Fibroblast of mammary gland (primary cell): ENCODE measurements at regions not wholly inside any gene's neighbourhood (a gene's known extent, or its start where the extent isn't known, plus 50 kb on each side); places are given as distances from the start of the nearest gene placed in this dataset.

ENCODE experiments used
- DNase-seq: peaks from one replicate; pipeline ENCODE4 v3.0.0-alpha.2; 2010; ENCODE audit warnings: low read depth
- H3K4me3 ChIP-seq: 2 replicates; pipeline ENCODE4 v1.5.1; 2011; ENCODE audit warnings: low read depth, mild to moderate bottlenecking, low read length, moderate library complexity; ENCODE audit not compliant: control insufficient read depth
- TF ChIP-seq, protein P1 (sequence below): conservative IDR thresholded peaks from 2 replicates; pipeline ENCODE4 v1.5.1; 2011; ENCODE audit warnings: low read depth, low read length, inconsistent platforms; ENCODE audit not compliant: control insufficient read depth, insufficient read depth

DNA sequence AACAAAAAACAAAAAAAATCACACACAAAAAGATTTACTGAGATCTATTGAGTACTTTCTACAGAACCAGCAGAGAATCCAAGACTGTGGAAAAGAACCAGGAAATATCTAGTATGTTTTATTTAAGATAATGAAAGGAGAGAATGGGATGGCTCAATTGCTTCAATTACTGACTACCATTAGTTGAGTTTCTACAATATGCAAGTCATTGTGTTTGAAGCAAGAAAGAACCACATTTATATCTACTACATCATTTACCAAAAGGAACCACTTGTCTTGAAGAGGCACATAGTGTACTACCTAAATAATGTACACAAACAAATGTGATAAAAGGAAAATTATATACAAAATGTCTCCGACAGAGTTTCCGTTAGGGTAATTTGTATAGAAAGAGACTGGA lies 325.9 kb upstream of the TNC start:
- TF ChIP-seq, protein P1, sequence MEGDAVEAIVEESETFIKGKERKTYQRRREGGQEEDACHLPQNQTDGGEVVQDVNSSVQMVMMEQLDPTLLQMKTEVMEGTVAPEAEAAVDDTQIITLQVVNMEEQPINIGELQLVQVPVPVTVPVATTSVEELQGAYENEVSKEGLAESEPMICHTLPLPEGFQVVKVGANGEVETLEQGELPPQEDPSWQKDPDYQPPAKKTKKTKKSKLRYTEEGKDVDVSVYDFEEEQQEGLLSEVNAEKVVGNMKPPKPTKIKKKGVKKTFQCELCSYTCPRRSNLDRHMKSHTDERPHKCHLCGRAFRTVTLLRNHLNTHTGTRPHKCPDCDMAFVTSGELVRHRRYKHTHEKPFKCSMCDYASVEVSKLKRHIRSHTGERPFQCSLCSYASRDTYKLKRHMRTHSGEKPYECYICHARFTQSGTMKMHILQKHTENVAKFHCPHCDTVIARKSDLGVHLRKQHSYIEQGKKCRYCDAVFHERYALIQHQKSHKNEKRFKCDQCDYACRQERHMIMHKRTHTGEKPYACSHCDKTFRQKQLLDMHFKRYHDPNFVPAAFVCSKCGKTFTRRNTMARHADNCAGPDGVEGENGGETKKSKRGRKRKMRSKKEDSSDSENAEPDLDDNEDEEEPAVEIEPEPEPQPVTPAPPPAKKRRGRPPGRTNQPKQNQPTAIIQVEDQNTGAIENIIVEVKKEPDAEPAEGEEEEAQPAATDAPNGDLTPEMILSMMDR, result no peak
- H3K4me3 ChIP-seq, result no peak overlapping the region
- DNase-seq, result no peak

DNA sequence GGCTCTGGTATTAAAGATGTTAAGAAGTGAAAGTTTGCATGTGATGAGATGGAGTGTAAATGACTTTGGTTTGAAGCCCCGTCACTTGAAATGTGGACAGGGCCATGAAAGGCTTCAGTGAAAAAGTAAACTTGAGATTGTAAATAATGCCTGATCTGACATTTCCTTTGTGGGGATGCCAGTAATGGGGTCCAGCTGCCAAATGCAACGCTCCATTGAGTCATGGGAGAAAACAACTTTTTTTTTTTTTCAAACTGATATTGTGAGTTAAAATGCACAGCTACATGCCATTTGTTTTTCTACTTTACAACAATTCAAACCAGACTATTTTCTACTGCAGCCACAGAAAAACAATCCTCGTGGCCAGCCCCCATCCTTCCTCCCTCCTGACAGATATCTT lies 327.0 kb upstream of the TNC start:
- TF ChIP-seq, protein P1, result no peak
- DNase-seq, result peak; percentile 14
- H3K4me3 ChIP-seq, result no peak overlapping the region

DNA sequence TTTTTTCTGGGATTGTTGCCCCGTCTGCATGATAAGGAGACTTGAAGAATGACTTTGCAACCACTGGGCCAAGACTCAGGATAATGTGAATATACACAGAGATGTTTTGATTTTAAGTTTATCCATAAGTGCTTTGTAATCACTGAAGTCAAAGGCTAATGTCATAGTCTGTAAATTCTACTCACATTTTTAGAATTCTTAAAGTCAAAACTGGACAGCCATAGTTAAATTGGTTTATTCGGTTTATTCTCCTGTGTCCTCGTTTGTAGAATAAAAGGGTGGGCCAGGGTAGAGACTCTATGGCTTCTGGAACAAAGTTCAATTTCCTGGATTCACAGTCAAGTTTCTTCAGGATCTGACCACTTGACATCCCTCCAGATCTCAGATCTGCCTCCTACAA lies 327.7 kb upstream of the TNC start:
- TF ChIP-seq, protein P1, result no peak
- H3K4me3 ChIP-seq, result no peak overlapping the region
- DNase-seq, result no peak

DNA sequence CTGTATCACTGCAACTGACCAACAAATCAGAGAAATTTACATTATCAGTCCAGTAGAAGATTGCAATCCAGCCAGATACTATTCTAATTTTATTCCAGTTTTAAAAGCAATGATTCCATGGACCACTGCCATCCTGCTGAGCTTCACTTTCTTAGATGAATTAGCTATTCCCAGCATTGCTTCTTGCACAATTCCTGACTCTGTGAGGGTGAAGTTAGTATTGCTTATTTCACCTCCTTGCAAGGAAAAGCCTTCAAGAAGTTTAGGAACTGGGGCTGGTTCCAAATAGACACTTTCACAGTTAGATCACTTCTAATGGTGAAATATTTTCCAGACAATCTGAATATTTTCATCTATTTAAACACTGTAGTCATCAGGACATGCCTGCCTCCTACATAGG lies 338.6 kb upstream of the TNC start:
- H3K4me3 ChIP-seq, result no peak overlapping the region
- DNase-seq, result peak; percentile 71
- TF ChIP-seq, protein P1, result no peak

DNA sequence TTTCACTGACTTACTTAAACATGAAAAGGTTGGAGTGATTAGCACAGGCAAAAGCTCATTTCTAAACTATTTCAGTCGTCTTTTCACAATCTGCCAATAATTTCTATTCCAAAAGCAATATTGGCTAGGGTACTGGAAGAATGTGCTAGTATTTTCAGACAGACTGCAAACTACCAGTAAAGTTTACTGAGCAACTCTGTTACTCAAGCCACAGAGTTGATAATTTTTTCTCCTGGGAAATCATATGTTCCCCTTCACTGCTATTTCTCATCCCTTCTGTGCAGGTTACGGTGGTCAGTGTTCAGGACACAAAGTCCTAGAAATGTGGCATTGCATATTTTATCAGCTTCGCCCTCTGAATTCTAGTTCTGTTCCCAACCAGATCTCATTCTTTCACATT lies 343.3 kb upstream of the TNC start:
- no peak overlapping the region for H3K4me3 ChIP-seq
- DNase-seq, result peak; percentile 2
- TF ChIP-seq, protein P1, result no peak

DNA sequence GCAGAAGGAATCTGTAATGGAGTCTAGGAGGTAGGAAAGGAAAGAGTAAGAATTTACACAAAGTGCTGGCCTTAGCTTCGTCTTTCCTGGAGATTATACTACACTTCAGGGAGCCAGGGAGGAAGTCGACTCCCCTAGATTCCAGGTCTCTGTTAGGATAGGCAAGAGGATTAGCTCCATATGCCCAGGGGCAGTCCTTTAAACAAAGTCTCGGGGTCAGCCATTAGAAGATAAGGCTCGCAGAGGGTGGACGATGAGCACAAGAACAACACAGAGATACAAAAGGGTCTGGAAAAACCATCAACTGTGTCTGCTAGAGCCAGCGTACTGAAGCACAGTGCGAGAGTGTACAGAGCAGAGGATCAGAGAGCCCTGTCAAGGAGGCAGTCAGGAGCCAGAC lies 344.7 kb upstream of the TNC start:
- TF ChIP-seq, protein P1, result no peak
- DNase-seq, result no peak
- no peak overlapping the region for H3K4me3 ChIP-seq

DNA sequence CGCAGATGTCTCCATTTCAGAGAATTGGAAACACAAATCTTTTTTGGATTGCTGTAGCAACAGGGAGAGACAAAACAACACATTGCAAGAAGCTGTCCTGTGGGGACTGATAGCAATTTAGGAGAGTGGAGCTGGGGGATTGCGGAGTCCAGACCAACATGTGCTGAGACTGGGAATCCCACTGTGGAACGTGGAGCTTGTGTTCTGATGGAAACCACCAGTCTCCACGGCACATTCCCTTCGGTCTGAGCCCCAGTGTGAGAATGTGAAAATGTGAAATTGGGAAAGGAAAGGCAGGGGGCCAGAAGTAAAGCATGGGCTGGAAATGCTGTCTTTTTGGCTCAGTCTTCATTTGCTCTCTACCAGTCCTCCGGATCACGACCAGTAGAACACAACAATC lies 348.8 kb upstream of the TNC start:
- TF ChIP-seq, protein P1, result no peak
- no peak overlapping the region for H3K4me3 ChIP-seq
- DNase-seq, result no peak
